Fibroblast of pulmonary artery (primary cell): ENCODE measurements at regions not wholly inside any gene's neighbourhood (a gene's known extent, or its start where the extent isn't known, plus 50 kb on each side); places are given as distances from the start of the nearest gene placed in this dataset.
"Not testable (repeated sequence)": the region's sequence is repeated elsewhere in the genome, so short reads cannot be mapped to it uniquely, and the experiment has no call there.

Experiments used
- DNase-seq: peaks from one replicate; pipeline ENCODE4 v3.0.0-alpha.2; 2010; ENCODE audit warnings: low read depth
- H3K4me3 ChIP-seq: replicated peaks from 2 replicates; pipeline ENCODE4 v1.5.1; 2011; ENCODE audit warnings: low read depth, mild to moderate bottlenecking, control low read depth, low read length, moderate library complexity
- TF ChIP-seq, protein P1 (sequence below): IDR thresholded peaks from 2 replicates; pipeline ENCODE4 v1.5.1; 2011; ENCODE audit warnings: mild to moderate bottlenecking, control low read depth, low read length, inconsistent platforms; ENCODE audit errors: missing control alignments

DNA sequence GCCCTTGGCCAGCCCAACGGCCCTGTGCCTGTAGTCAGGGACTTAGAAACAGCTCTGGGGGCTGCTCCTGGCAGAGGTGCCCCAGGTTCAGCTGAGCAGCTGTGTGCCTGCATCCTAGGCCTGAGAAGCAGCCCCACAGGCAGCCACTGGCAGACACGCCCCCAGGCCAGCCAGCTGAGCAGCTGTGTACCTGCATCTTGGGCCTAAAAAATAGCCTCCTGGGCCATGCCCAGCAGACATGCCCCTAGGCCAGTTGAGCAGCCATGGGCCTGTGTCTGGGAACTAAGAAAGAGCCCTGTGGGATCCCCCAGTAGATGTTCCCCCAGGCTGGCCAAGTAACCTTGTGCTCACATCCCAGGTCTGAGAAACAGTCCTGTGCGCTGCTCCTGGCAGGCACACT lies 64.0 kb downstream of the TBR1 start:
- no peak overlapping the region for H3K4me3 ChIP-seq
- TF ChIP-seq, protein P1, sequence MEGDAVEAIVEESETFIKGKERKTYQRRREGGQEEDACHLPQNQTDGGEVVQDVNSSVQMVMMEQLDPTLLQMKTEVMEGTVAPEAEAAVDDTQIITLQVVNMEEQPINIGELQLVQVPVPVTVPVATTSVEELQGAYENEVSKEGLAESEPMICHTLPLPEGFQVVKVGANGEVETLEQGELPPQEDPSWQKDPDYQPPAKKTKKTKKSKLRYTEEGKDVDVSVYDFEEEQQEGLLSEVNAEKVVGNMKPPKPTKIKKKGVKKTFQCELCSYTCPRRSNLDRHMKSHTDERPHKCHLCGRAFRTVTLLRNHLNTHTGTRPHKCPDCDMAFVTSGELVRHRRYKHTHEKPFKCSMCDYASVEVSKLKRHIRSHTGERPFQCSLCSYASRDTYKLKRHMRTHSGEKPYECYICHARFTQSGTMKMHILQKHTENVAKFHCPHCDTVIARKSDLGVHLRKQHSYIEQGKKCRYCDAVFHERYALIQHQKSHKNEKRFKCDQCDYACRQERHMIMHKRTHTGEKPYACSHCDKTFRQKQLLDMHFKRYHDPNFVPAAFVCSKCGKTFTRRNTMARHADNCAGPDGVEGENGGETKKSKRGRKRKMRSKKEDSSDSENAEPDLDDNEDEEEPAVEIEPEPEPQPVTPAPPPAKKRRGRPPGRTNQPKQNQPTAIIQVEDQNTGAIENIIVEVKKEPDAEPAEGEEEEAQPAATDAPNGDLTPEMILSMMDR, result no peak
- DNase-seq, result no peak

DNA sequence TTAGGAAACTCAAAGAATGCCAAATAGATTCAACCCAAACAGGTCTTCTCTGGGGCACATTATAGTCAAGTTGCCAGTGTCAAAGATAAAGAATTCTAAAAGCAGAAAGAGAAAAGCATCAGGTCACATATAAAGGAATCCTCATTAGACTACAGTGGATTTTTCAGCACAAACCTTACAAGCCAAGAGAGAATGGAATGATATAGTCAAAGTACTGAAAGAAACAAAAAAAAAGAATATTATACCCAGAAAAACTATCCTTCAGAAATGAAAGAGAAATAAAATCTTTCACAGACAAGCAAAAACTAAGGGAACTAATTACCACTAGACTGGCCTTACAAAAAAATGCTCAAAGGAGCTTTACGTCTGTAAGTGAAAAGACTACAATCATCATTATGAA lies 65.5 kb downstream of the TBR1 start:
- DNase-seq, result no peak
- TF ChIP-seq, protein P1, result no peak
- H3K4me3 ChIP-seq, result no peak overlapping the region

DNA sequence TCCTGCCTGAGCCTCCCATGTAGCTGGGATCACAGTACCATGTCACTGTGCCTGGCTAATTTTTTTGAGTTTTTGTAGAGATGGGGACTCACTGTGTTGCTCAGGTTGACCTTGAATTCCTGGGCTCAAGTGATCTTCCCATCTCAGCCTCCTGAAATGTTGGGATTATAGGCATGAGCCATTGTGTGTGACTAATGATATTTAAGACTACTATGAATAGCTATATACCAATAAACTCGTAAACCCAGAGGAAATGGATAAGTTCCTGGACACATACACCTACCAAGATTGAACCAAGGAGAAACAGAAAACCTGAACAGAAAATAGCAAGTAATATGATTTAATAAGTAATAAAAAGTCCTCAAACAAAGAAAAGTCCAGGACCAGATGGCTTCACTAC lies 68.0 kb downstream of the TBR1 start:
- DNase-seq, result no peak
- H3K4me3 ChIP-seq, result no peak overlapping the region
- TF ChIP-seq, protein P1, result no peak

DNA sequence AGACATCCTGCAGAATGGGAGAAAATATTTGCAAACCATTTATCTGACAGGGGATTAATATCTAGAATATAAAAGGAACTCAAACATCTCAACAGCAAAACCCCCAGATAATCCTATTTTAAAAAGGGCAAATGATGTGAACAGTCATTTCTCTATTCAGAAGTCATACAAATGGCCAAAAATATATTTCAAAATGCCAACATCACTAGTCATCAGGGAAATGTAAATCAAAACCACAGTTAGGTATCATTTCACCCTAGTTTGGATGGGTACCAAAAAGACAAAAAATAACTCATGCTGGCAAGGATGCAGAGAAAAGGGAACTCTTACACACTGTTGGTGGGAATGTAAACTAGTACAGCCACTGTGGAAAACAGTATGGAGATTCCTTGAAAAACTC lies 70.0 kb downstream of the TBR1 start:
- H3K4me3 ChIP-seq, result no peak overlapping the region
- DNase-seq, result no peak
- TF ChIP-seq, protein P1, result no peak

DNA sequence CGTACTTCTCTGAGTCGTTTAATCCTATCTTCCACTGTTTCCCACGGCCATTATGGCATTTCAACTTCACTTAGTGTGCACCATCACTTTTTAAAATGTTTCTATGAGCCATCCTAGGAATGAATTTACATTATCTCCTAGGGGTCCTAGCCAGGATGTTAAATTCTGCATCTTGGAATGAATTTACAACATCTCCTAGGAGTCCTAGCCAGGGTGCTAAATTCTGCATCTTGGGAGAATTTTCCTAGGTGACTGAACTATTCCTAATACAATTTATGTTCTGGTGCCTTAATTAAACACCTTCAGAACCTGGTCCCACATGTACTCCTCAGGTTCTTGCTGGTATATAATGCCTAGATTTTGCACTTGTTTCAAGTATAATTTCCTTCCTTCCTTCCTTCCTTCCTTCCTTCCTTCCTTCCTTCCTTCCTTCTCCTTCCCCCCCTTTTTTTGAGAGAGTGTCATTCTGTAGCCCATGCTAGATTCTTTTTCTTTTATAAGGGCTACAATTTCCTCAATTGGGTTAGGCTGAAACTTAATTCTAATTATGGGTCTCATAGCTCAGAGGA lies 72.1 kb downstream of the TBR1 start:
- no peak for DNase-seq
- TF ChIP-seq, protein P1, result no peak
- H3K4me3 ChIP-seq, result no peak overlapping the region

DNA sequence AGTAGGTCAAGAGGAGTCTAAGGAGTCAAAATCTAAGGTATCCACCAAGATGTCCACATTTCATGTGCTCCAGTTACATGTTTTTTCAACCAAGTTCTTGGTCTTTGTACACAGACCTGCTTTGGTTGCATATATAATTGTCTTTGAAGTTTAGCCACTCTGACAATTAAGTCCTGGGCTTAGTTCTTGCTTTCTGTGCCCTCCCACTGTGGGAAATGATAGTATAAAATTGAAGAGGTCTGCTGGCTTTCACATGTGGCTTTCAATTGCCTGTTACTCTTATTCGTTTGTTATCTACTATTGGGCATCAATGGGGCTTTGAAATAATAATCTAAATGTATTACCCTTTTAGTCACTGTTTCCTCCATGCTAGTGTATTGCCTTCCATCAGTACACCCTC lies 72.8 kb downstream of the TBR1 start:
- no peak for DNase-seq
- TF ChIP-seq, protein P1, result no peak
- H3K4me3 ChIP-seq, result no peak overlapping the region

DNA sequence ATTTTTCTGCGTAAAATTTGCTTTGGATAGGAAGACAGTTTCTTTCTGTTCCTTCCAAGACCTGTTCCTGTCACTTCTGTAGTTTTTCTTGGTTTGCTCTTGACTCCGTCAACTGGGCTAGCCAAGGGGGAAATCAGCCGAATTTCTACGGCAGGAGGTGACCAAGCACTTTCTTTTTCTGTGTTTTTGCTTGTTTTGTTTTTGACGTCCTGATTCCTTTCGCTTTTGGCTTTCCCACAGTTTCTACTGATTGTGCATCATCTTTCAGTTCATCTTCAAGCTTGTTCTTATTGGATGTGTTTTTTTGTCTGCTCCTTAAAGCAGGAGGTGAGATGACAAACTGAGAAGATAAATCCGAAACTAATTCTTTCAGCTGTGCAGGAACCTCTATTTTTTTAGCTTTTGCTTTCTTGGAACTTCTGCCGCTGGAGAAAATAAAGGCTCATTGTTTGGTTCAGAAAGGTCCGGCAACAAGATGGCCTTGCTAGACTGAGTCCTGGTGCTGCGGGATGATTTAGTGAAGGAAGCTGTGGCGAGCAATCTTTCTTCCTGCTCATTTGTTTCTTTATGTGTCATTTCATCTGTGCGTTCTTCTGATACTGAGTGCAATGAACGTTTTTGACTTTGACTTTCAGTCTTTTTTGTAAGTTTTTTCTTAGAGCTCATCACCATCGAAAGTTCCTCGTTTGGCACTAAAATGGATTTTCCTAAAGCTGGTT lies 85.0 kb downstream of the TBR1 start:
- not testable (repeated sequence) for DNase-seq, H3K4me3 ChIP-seq

DNA sequence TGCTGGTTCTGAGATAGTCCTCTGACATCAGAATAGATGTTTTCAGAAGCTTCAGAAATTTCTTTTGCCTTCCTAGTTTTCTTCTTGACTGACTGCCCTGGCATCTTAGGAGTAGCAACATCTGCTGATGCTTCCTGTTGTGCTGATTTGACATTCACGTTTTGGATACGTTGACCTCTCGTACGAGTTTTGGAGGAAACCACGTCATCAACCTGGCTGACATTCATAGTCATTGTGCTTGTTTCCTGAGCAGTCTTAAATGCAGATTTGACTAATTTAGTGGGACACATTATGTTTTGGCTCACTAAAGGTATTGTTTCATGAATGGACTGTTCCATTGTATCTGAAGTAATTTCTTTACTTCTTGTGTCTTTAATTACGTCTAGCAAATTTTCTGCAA lies 86.2 kb downstream of the TBR1 start:
- not testable (repeated sequence) for H3K4me3 ChIP-seq, DNase-seq

DNA sequence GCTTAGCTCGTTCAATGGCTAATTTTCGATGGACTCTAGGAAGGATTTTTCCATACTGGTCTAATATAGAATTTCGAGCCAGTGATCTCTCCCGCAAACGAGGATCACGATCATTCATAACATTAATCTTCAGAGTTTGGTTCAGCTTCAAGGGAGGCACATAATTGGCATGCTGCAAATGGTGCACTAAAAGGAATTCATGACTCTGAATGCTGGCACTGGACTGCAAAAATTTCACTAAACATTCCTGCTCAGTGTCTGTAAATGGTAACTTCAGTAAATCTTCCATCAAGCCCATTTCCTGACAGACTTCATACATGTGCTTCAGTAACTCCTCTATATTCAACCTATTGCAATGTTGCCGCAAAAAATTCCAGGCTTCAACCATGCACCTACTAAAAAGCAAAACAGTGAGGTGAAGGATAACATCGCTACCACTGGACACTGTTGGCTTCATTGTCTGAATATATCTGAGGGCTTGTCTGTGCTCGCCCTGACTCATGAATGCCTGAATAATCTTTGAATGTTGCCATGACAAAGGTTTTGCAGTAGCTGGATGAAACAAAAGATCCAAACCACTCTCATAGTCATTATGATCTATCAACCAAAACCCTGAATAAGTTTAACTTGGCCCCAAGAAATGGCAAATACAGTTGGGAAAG lies 88.7 kb downstream of the TBR1 start:
- not testable (repeated sequence) for DNase-seq, H3K4me3 ChIP-seq

DNA sequence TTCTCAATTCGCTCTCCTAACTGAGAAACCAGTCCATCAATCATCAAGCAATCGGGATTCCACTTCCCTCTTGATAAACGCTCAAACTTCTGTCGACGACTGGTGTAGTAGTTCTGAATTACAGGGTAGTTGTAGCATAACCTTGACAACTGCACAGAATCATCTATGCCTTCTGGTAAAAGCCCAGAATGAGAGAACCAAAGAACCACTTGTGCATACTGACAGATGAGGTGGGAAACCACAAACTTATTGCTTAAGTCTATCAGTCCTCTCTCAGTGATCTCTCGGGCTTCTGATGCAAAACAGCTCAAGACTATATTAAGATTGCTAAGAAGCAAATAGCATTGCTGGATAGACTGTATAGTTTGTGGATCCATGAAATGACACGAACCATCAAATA lies 89.4 kb downstream of the TBR1 start:
- not testable (repeated sequence) for H3K4me3 ChIP-seq, DNase-seq

DNA sequence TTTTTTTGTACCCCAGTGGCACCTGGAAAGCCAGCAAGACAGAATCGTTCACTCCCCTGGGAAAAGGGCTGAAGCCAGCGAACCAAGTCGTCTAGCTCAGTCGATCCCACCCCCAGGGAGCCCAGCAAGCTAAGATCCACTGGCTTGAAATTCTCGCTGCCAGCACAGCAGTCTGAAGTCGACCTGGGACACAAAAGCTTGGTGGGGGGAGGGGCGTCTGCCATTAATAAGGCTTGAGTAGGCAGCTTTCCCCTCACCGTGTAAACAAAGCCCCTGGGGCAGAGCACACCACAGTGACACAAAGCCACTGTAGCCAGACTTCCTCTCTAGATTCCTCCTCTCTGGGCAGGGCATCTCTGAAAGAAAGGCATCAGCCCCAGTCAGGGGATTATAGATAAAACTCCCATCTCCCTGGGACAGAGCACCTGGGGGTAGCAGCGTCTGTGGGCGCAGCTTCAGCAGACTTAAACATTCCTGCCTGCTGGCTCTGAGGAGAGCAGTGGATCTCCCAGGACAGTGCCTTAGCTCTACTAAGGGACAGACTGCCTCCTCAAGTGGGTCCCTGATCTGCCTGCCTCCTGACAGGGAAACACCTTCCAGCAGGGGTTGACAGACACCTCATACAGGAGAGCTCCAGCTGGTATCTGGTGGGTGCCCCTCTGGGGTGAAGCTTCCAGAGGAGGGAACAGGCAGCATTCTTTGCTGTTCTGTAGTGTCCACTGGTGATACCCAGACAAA lies 97.4 kb downstream of the TBR1 start:
- not testable (repeated sequence) for H3K4me3 ChIP-seq, DNase-seq
